ENCODE measurements at regions not wholly inside any gene's neighbourhood (a gene's known extent, or its start where the extent isn't known, plus 50 kb on each side); places are given as distances from the start of the nearest gene placed in this dataset.

DNA sequence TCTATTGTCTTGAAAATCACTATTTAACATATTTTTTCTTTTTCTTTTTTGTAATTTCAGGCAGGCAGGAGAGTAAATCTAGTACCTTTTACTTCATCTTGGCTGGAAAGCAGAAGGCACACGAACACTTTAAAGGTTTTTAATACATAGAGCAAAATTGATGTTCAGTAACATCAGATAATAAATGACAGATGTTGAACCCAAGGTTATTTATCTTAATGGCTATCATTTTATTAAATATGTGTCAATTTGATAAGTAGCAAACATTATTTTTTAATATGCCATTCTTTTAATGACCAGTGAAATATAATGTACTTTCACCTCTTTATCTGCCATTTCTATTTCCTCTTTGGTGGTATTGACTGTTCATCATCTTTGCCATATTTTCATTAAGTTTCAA lies 381.2 kb downstream of the ARHGEF28 start:
- DNase-seq, result no peak

DNA sequence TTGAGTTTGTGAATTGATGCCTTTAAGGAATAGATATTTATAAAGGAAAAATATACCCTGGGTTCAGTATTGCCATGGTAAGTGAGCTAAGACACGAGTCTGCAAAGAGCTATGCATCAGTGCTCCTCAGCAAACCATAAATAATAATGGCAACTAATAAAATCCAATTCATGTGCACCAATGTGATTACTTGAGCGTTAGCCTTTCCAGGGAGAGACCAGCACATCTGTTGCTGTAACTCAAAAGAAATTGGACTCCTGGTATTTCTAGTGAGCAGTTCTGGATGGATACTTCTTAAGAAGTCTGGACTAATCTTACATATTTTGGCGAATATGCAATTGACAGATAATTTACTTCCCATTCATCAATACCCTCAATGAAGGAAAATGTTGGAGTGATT lies 373.3 kb downstream of the ARHGEF28 start:
- no peak for DNase-seq

GRCh38 chr5:73998489-73998888 lies 372.5 kb downstream of the ARHGEF28 start:
- DNase-seq, result no peak

DNA sequence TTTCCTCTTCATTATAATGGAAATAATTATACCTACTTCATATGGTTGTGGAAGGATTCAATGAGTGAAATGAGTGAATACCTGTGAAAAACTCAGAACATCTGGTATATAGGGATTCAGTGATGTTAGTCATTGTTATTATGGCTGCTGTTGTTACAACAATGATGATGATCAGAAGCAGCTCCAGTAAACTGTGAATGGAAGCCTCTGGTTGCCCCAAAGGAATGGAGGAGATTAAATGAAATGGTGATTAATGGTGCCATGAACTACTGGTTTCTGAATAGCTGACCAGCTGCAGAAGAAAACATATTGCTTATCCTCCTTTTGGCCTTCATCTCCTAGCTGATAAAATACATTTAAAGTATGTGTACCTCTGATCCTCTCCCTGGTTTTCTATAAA lies 372.0 kb downstream of the ARHGEF28 start:
- no peak for DNase-seq

GRCh38 chr5:73996151-73996755 lies 370.3 kb downstream of the ARHGEF28 start:
- no peak for DNase-seq

DNA sequence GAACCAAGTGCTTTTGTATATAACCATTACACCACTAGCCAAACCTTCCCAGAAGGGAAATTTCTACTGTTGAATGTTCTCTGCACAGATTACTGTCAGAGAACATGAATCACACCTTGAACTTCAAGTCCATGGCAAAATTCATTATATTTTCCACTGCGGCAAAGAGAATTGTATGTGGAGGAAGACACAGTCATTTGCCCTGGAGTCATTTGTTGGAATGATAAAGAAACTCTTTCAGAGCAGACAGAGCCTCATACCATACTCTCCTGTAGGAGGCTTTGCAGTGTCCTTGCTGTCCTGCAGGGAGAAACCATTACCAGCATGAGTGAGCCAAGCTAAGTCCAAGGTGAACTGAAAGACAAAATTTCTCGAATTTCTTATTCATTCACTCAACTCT lies 369.0 kb downstream of the ARHGEF28 start:
- no peak for DNase-seq
